ENCODE measurements at regions not wholly inside any gene's neighbourhood (a gene's known extent, or its start where the extent isn't known, plus 50 kb on each side); places are given as distances from the start of the nearest gene placed in this dataset.

GRCh38 chrX:140589657-140590056 is 84.8 kb upstream of the SOX3 start:
- H3K79me1 ChIP-seq (ENCODE audit: insufficient read depth, low read depth, low read length, poor library complexity, severe bottlenecking), result no peaks in the 10 kb centered on the region
- no peaks in the 10 kb centered on the region for H3K79me2 ChIP-seq (ENCODE audit: insufficient read depth, low read length)
- H2BK15ac ChIP-seq (ENCODE audit: low read depth, low read length), result no peak overlapping the region
- H3K9me3 ChIP-seq (ENCODE audit: control insufficient read depth, low read depth, low read length), result no peaks in the 10 kb centered on the region
- no peak overlapping the region for H3K18ac ChIP-seq (ENCODE audit: insufficient read length, low read depth, low read length)
- WGBS (ENCODE audit: extremely low coverage, insufficient read length, low lambda C conversion rate), result no CpG with 5 or more reads among the region's 2 CpGs
- Mint-ChIP-seq H3K4me1 (0 out of 4 replicates have a peak, but pooled peaks cover 0 to 4% of the 10 kb centered on the region in 2 experiments), H3K27ac (no peak overlapping the region), H3K9me3 (no peaks in the 10 kb centered on the region), H3K36me3 (ENCODE audit: insufficient read depth in 1 of 3, low read depth in 3 of 3) (no peaks in the 10 kb centered on the region), H3K4me3 (no peak overlapping the region), H3K27me3 (ENCODE audit: low read depth) (no peaks in the 10 kb centered on the region; the same call in 1 of the 2 replicates)
- H3K23me2 ChIP-seq (ENCODE audit: insufficient read length, low read depth, low read length, poor library complexity, severe bottlenecking), result no peaks in the 10 kb centered on the region
- H2AK5ac ChIP-seq (ENCODE audit: insufficient read length, low read length), result no peak overlapping the region
- H4K20me1 ChIP-seq (ENCODE audit: control insufficient read depth, insufficient read depth, insufficient read length), result no peaks in the 10 kb centered on the region
- no peak overlapping the region for H3K9ac ChIP-seq (ENCODE audit: extremely low read depth, insufficient read length, low read length)
- no peak overlapping the region for H3K14ac ChIP-seq (ENCODE audit: insufficient read depth, low read length)
- no peak overlapping the region for H3K56ac ChIP-seq (ENCODE audit: insufficient read length, low read depth, low read length)
- no peak overlapping the region for H3K4ac ChIP-seq (ENCODE audit: low read depth, low read length)
- H2BK12ac ChIP-seq (ENCODE audit: insufficient read length, low read depth, low read length), result no peak overlapping the region
- no peak for TF ChIP-seq CTCF (conservative IDR thresholded peaks at IDR 0.05)
- no peak overlapping the region for H4K8ac ChIP-seq (replicated peaks; ENCODE audit: insufficient read length, low read depth, low read length)
- H3K27ac ChIP-seq (ENCODE audit: insufficient read length, low read depth, low read length), result no peak overlapping the region
- H2BK5ac ChIP-seq (ENCODE audit: insufficient read length, low read length), result no peak overlapping the region
- H3T11ph ChIP-seq (ENCODE audit: low read length), result no peak overlapping the region
- no peak overlapping the region for H2BK20ac ChIP-seq (ENCODE audit: low read depth, low read length, poor library complexity, severe bottlenecking)
- H3K23ac ChIP-seq (ENCODE audit: insufficient read length, low read depth, low read length), result no peak overlapping the region
- no peak overlapping the region for H2BK120ac ChIP-seq (ENCODE audit: low read depth, low read length, poor library complexity, severe bottlenecking)
- H2AFZ ChIP-seq (ENCODE audit: low read length), result no peak overlapping the region
- no peaks in the 10 kb centered on the region for H3K4me1 ChIP-seq (ENCODE audit: insufficient read depth, low read length)
- no peak for DNase-seq
- H3K4me2 ChIP-seq (ENCODE audit: insufficient read depth, insufficient read length, low read length), result no peak overlapping the region
- no peaks in the 10 kb centered on the region for H3K27me3 ChIP-seq (ENCODE audit: insufficient read depth, low read length)
- no peak overlapping the region for H4K91ac ChIP-seq (ENCODE audit: insufficient read length, low read depth, low read length)
- H4K5ac ChIP-seq (ENCODE audit: insufficient read length, low read depth, low read length), result no peak overlapping the region

Data from H9 (cell line).